Transverse colon (tissue), 4 donors: ENCODE measurements at regions not wholly inside any gene's neighbourhood (a gene's known extent, or its start where the extent isn't known, plus 50 kb on each side); places are given as distances from the start of the nearest gene placed in this dataset.
"Not testable (repeated sequence)": the region's sequence is repeated elsewhere in the genome, so short reads cannot be mapped to it uniquely, and the experiment has no call there.

Experiments
- CTCF ChIP-seq, 5 experiments: fragments of 200-600 bp in 3 of 5; fragments of 450-650 bp in 2 of 5; sonication (generic) in 3 of 5; IDR thresholded peaks; 1 replicate in 2 of 5; 2 replicates in 3 of 5; pipeline ENCODE4 v1.5.1; 2016 to 2017; ENCODE audit warnings: antibody characterized with exemption in 5 of 5, inconsistent platforms in 3 of 5, mild to moderate bottlenecking in 2 of 5, moderate library complexity in 1 of 5
- EP300 ChIP-seq: sonication (generic); formaldehyde crosslinking; IDR thresholded peaks from one replicate; pipeline ENCODE4 v1.6.1; 2017; ENCODE audit warnings: antibody characterized with exemption, low read depth
- POLR2AphosphoS5 ChIP-seq, 3 donors: sonication (generic); formaldehyde crosslinking; IDR thresholded peaks; one replicate each; pipeline ENCODE4 v1.6.1; 2016; ENCODE audit warnings: antibody characterized with exemption in 3 of 3

DNA sequence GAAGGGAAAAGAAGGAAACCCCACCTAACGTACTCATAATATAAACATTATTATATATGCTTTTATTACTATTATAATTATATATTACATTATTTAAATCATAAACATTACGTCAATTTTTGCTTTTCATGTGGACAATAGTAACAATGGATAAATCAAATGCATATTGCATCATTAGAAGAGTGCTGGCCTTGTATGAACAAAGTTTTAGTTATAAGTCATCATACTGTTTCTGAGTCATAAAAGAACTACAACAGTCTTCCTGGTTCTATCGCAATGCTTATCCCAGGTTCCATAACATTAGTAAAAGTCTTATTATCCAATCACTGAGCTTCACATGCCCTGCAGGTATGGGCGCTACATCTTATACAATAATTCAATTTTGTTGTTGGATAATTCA is 154.8 kb downstream of the SPATA31A6 start:
- TF ChIP-seq POLR2AphosphoS5 (IDR thresholded peaks at IDR 0.05); CTCF (IDR thresholded peaks at IDR 0.05); EP300: not testable (repeated sequence)
